ENCODE measurements at regions not wholly inside any gene's neighbourhood (a gene's known extent, or its start where the extent isn't known, plus 50 kb on each side); places are given as distances from the start of the nearest gene placed in this dataset.

DNA sequence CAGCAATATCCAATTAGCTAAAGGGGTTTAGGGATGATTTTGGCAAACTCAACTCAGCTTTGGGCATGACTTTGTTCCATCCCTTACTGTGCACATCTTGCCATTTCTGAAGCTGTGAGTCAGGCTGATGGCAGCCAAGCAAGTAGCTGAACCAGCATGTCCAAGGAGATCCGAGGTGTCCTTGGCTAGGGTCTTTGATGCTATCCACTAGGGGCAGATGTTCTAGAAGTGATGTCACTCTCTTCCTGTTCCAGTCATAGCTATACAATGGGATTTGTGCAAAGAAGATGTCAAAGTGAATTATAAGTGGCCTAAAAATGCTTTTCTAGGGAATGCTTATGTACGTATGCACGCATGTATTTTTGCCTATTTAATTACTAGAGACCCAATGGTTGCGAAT lies 160.8 kb upstream of the PAPPA start:
- TF ChIP-seq POLR2AphosphoS5 (IDR thresholded peaks at IDR 0.05): no peak
- no peak for TF ChIP-seq CTCF (IDR thresholded peaks at IDR 0.05)
- TF ChIP-seq POLR2A (IDR thresholded peaks at IDR 0.05): no peak
